Astrocyte (in vitro differentiated cells and primary cell): ENCODE measurements at regions not wholly inside any gene's neighbourhood (a gene's known extent, or its start where the extent isn't known, plus 50 kb on each side); places are given as distances from the start of the nearest gene placed in this dataset.

Experiments used
- EZH2 ChIP-seq: IDR thresholded peaks from 2 replicates; pipeline ENCODE4 v1.6.1; 2012; ENCODE audit warnings: mild to moderate bottlenecking, low read length, inconsistent platforms; ENCODE audit not compliant: insufficient read depth
- TF ChIP-seq, protein P1 (sequence below): IDR thresholded peaks from 2 replicates; pipeline ENCODE4 v1.5.1; 2011; ENCODE audit warnings: low read depth, mild to moderate bottlenecking, inconsistent platforms, low read length, moderate library complexity; ENCODE audit not compliant: insufficient read depth

DNA sequence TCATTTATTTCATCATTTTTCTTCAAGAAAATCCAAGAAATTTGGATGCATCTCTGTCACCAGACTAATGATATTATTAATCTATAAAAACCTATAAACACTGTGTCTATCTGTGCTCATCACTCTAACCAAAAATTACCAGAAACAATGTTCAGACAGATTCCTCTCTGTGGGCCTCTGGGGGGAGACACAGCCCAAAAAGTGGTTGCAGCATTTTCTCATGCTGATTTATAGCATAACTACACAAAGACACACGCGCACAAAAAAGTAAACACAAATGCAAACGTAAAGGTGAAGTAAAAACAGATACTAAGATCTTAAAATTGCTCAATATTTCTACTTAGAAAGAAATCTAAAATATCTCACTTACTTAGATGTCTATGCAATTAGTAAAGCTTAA is 976.0 kb downstream of the GBE1 start:
- TF ChIP-seq, protein P1, sequence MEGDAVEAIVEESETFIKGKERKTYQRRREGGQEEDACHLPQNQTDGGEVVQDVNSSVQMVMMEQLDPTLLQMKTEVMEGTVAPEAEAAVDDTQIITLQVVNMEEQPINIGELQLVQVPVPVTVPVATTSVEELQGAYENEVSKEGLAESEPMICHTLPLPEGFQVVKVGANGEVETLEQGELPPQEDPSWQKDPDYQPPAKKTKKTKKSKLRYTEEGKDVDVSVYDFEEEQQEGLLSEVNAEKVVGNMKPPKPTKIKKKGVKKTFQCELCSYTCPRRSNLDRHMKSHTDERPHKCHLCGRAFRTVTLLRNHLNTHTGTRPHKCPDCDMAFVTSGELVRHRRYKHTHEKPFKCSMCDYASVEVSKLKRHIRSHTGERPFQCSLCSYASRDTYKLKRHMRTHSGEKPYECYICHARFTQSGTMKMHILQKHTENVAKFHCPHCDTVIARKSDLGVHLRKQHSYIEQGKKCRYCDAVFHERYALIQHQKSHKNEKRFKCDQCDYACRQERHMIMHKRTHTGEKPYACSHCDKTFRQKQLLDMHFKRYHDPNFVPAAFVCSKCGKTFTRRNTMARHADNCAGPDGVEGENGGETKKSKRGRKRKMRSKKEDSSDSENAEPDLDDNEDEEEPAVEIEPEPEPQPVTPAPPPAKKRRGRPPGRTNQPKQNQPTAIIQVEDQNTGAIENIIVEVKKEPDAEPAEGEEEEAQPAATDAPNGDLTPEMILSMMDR, result peak; percentile 23
- TF ChIP-seq EZH2, result no peak
